ENCODE measurements at regions not wholly inside any gene's neighbourhood (a gene's known extent, or its start where the extent isn't known, plus 50 kb on each side); places are given as distances from the start of the nearest gene placed in this dataset.
"Not testable (repeated sequence)": the region's sequence is repeated elsewhere in the genome, so short reads cannot be mapped to it uniquely, and the experiment has no call there.

DNA sequence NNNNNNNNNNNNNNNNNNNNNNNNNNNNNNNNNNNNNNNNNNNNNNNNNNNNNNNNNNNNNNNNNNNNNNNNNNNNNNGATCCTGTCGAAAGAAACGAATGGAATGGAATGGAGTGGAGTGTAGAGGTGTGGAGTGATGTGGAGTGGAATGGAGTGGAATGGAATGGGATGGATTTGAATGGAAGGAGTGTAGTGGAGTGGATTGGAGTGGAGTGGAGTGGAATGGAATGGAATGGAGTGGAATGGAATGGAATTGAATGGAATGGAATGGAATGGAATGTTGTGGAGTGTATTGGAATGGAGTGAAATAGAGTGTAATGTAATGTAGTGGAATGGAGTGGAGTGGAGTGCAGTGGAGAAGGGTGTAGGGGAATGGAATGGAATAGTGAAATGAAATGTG lies 1275.4 kb upstream of the TPTE start:
- peak; percentile 43 for ATAC-seq
- 28 to 49% methylated on average over 2 of the region's 2 CpGs for WGBS, 2 donors

DNA sequence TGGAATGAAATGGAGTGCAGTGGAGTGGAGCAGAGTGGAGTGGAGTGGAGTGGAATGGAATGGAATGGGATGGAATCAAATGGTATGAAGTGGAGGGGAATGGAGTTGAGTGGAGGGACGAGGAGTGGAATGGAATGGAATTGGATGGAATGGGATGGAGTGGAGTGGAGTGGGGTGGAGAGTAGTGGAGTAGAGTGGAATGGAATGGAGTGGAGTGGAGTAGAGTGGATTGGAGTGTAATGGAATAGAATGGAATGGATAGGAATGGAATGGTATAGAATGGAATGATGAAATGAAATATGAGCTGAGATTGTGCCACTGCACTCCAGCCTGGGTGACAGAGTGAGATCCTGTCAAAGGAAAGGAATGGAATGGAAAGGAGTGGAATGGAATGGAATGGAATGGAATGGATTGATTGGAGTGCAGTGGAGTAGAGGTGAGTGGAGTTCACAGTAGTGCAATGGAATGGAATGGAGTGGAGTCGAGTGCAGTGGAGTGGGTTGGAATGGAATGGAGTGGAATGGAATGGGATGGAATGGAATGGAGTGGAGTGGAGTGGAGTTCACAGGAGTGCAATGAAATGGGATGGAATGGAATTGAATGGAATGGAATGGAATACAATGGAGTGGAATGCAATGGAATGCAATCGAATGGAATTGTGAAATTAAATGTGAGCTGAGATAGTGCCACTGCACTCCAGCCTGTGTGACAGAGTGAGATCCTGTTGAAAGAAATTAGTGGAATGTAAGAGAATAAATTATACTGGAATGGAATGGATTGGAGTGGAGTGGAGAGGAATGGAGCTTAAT lies 1274.7 kb upstream of the TPTE start:
- H3K36me3 ChIP-seq (replicated peaks in 1 of 2; ENCODE audit: insufficient read depth in 1 of 2, low read depth in 2 of 2); H3K27ac ChIP-seq; H3K4me3 ChIP-seq; H3K4me1 ChIP-seq; intact Hi-C loops (cut with DNase I); H3K27me3 ChIP-seq: not testable (repeated sequence)
- peak; percentile 52 for ATAC-seq
- peaks cover 0 to 24% (median 0%) of the 10 kb centered on the region in 3 donors for H3K9me3 ChIP-seq
- WGBS, 2 donors = 23 to 28% methylated on average over 3 of the region's 3 CpGs
- DNase-seq = peak in 1 of 4 donors; percentile 3

More for the DNA sequence above, 1275.4 kb upstream of the TPTE start:
- H3K27me3 ChIP-seq; H3K4me1 ChIP-seq; H3K27ac ChIP-seq; DNase-seq; H3K4me3 ChIP-seq; intact Hi-C loops (cut with DNase I); H3K36me3 ChIP-seq (replicated peaks in 1 of 2; ENCODE audit: insufficient read depth in 1 of 2, low read depth in 2 of 2): not testable (repeated sequence)
- H3K9me3 ChIP-seq = peaks cover 0 to 24% (median 0%) of the 10 kb centered on the region in 3 donors

DNA sequence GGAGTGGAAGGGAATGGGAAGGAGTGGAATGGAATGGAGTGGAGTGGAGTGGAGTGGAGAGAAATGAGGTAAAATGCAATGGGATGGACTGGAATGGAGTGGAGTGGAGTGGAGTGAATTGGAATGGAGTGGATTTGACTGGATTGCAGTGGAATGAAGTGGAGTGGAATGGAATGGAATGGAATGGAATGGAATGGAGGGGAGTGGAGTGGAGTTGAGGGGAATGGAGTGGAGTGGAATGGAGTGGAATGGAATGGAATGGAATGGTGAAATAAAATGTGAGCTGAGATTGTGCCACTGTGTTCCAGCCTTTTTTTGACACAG lies 1274.1 kb upstream of the TPTE start:
- intact Hi-C loops (cut with DNase I); H3K4me3 ChIP-seq; H3K4me1 ChIP-seq; H3K27me3 ChIP-seq; DNase-seq; H3K36me3 ChIP-seq (replicated peaks in 1 of 2; ENCODE audit: insufficient read depth in 1 of 2, low read depth in 2 of 2); H3K27ac ChIP-seq: not testable (repeated sequence)
- ATAC-seq = peak; percentile 26
- H3K9me3 ChIP-seq = peaks cover 0 to 24% (median 0%) of the 10 kb centered on the region in 3 donors

DNA sequence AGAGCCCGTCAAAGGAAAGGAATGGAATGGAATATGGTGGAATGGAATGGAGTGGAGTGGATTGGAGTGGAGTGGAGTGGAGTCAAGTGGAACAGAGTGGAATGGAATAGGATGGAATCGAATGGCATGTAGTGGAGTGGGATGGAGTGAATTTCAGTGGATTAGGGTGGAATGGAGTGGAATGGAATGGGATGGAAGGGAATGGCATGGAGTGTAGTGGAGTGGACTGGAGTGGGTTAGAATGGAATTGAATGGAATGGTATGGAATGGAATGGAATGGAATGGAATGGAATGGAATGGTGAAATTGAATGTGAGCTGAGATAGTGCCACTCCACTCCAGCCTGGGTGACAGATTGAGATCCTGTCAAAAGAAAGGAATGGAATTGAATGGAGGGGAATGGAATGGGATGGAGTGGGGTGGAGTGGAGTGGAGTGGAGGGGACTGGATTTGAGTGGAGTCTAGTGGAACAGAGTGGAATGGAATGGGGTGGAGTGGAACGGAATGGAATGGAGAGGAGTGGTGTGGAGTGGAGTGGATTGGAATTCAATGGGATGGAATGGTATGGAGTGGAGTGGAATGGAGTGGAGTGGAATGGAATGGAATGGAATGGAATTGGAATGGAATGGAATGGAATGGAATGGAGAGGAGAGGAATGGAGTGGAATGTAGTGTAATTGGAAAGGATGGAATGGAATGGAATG lies 1273.6 kb upstream of the TPTE start:
- H3K36me3 ChIP-seq (replicated peaks in 1 of 2; ENCODE audit: insufficient read depth in 1 of 2, low read depth in 2 of 2); H3K27ac ChIP-seq; H3K4me1 ChIP-seq; H3K4me3 ChIP-seq; H3K27me3 ChIP-seq; DNase-seq; intact Hi-C loops (cut with DNase I): not testable (repeated sequence)
- peak; percentile 43 for ATAC-seq
- H3K9me3 ChIP-seq = peaks cover 0 to 24% (median 0%) of the 10 kb centered on the region in 3 donors
- WGBS, 2 donors = 33 to 39% methylated on average over 3 of the region's 3 CpGs

All from body of pancreas (tissue), 4 donors.